Stimulated activated CD8-positive, alpha-beta memory T cell treated with anti-CD3 and anti-CD28 coated beads, Interleukin-15, amount 100 ng/mL, for 48 hours (primary cell): ENCODE measurements at regions not wholly inside any gene's neighbourhood (a gene's known extent, or its start where the extent isn't known, plus 50 kb on each side); places are given as distances from the start of the nearest gene placed in this dataset.

Experiments used
- DNase-seq, 2 donors: peaks; one replicate each; pipeline ENCODE4 v3.0.0-alpha.2; 2020; ENCODE audit warnings: low read depth in 2 of 2

DNA sequence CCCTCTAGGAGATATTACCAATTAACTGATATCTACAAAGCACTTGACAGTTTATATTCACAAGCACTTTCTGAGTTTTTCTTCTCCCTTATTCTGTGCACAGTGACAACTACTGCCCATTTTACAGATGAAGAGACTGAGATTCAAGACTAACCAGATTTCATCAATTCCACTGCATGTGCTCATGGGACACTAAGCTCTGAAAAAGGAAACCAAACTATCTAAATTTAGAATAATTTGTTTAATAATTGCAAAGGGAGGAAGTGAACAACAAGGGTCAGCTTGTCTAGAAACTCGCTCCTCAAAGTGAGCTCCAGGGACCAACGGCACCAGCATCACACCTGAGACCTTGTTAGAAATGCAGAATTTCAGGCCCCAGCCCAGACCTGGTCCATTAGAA is 50.8 kb upstream of the MYLIP start:
- no peak for DNase-seq

GRCh38 chr6:16069671-16070070 is 59.2 kb upstream of the MYLIP start:
- no peak for DNase-seq

DNA sequence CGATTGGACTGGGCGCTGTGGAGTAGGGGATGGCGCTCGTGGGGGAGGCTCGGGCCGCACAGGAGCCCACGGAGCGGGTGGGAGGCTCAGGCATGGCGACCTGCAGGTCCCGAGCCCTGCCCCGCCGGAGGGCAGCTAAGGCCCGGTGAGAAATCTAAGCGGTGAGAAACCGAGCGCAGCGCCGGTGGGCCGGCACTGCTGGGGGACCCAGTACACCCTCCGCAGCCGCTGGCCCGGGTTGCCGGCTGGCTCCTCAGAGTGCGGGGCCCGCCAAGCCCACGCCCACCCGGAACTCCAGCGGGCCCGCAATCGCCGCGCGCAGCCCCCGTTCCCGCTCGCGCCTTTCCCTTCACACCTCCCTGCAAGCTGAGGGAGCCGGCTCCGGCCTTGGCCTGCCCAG is 59.7 kb upstream of the MYLIP start:
- no peak for DNase-seq

DNA sequence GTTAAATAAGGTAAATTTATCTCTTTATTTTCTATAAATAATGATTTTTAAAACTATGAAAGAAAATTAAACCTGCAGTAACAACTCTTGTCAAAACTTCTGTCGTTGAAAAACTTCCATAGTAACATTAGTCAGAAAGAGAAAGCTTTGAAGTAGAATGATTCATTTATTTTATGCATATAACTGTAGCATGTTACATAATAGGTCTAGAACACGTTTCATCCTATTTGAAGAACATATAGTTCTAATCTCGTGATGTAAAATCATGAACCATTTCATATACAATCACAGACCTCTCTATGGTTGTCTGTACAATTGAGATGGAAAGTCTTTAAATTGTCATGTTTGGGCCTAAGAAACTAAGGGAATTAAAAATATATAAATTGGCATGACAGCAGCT is 61.3 kb upstream of the MYLIP start:
- no peak for DNase-seq

- no peak for DNase-seq
Observed at GRCh38 chr6:16064671-16065072, 64.2 kb upstream of the MYLIP start.

DNA sequence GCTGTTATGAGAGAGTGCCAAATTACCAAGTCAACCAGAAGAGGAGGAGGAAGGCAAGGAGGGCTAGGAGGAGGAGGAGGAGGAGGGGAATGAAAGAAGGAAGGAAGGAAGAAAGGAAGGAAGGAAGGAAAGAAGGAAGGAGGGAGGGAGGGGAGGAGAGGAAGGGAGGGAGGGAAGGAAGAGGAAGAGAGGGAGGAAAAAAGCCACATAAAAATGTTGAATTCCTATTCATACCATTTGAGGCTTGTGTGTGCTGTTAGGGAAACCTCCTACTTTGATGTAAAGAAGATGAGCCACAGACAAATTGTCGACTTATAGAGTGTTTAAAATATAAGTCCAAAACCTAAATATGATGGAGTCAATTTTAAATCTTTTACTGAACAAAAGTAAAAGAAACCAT is 65.3 kb upstream of the MYLIP start:
- DNase-seq, result no peak

DNA sequence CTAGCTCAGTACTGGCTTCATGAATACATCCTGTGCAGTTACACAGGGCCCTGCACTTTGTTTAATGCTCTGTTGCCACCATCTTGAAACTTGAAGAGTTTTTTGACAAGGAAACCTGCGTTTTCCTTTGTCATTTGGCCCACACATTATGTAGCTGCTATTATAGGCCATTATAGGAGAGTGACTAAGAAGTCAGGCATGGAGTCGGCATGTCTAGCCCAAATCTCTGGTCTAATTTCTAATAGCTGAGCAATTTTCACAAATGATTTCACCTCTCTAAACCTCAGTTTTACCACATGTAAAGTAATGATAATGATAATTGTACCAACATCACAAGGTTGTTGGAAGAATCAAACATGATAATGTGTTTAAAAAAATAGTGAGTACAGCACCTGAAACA is 67.1 kb upstream of the MYLIP start:
- no peak for DNase-seq

GRCh38 chr6:16060039-16060438 is 68.8 kb upstream of the MYLIP start:
- no peak for DNase-seq

- DNase-seq, result no peak
Observed at GRCh38 chr6:16059496-16059895, 69.4 kb upstream of the MYLIP start.

DNA sequence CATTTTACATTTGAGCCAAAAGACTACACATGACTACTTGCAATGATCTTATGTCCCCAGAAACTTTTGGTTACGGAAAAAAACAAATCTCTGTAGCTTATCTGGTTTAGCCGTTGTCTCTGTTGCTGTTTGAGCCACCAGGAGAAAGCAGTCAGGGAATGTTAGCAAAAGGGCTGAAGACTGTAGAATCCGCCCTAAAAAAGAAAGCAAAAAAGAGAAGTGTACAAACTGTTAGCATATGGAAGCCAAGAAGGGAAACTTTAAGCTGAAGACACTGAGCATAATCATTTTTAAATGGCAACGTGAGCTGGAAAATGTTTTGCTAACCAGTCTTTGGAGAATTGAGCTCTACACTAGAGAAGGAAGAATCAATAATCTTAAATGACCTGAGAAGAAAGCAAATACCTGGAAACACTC is 69.9 kb upstream of the MYLIP start:
- no peak for DNase-seq

DNA sequence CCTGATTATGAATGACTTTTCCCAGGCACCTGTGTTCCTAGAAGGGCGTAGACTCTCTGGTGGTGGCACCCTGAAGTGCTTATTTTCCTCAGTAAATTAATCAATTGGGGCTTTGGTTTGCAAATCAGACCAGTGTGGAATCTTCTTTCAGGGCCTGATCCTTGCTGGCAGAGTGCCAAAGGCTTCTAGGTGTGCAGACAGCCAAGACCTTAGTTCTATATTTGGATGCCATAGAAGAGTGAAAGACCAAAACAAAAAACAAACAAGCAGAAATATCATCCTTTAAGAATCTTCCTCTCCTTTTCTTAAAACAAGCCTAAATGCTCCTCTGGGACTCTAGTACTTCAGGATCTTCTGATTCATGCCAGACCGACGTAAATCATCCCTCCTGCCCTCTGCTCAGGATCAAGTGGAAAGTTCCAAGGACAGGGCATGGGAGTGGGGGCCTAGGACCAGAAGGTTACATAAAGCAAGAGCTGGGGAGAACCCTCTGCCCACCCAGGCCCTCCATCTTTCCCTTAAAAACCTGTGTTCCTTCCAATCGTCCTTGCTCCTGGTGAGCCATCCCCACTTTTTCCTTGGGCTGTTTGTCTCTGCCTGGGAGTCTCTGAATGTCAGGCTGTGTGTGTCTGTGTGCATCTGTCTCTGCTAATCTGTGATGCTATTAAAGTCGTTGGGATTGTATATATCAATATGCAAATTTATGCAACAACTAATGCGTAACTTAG is 70.5 kb upstream of the MYLIP start:
- DNase-seq, result no peak

DNA sequence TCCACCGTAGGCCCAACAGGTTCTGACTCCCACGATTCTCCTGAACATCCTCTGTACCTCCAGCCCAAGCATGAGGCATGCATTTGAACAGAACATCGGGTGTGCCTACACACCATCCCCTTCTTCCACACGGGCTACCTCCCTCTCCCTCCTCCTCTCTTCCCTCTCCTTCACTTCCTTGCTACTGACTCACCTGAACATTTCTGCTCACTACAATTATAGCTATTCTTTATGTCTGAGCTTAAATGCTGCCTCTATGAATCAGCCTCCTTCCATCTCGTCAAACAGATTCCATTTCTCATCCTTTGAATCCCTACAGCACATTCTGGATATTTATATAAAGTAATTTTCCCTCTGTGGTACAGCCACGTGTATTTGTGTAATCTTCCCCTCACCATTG is 71.4 kb upstream of the MYLIP start:
- no peak for DNase-seq

GRCh38 chr6:16056263-16056870 is 72.5 kb upstream of the MYLIP start:
- no peak for DNase-seq

DNA sequence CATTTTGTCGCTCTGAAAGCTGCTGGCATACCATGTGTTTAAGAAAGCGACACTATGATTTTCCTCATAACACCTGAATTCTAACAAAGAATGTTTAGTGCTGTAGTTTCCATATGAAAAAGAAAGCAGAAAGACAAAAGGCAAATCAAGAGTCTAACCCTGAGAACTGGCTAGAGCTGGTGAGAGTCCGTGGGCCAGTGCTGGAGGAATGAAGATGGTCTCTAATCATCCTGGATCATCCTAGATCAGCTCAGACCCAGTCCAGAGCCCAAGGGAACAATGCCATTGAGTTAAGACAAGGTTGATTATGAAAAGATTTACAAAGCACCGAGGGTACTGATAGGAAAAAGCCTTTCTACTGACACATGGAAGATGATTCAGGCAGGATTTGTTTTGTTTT is 73.0 kb upstream of the MYLIP start:
- DNase-seq, result no peak

- DNase-seq, result no peak
Observed at GRCh38 chr6:16049168-16049567, 79.7 kb upstream of the MYLIP start.

DNA sequence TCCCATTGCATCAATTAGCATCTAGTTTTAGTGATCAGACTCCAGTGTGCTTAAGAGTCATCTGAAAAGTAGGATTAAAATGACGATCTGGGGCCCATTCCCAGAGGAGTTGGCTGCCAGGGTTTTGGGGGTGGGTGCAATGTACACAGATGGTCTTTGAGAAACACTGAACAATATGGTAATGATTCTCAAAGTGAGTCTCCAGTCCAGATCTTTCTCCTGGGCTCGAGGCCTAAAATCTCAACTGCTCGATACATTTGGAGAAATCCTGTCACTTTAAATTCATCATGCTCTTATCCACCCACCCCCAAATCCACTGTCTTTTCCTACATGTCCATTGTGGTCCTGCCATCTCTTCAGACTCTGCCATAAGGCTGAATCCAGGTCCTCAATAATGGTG is 80.7 kb upstream of the MYLIP start:
- DNase-seq, result no peak

GRCh38 chr6:16047435-16047990 is 81.4 kb upstream of the MYLIP start:
- no peak for DNase-seq

DNA sequence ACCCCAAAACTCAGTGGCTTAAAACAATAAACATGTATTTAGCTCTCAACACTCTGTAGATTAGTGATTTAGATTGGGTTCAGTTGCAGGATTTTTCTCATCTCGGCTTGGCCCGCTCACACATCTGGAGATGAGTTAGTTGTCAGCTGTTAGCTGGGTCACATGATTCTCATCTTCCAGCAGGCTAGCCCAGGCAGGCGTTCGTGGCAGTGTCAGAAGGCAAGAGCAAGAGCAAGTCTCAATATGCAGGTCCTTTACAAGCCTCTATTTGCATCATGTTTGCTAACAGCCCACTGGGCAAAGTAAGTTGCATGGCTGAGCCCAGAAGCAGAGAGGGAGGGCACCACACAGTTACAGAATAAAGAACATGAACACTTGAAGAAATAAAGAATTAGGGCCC is 83.6 kb upstream of the MYLIP start:
- DNase-seq, result no peak

- DNase-seq, result no peak
Observed at GRCh38 chr6:16044211-16044643, 84.7 kb upstream of the MYLIP start.

GRCh38 chr6:16043171-16044135 is 85.4 kb upstream of the MYLIP start:
- no peak for DNase-seq

GRCh38 chr6:16042751-16043150 is 86.1 kb upstream of the MYLIP start:
- no peak for DNase-seq

- DNase-seq, result no peak
Observed at GRCh38 chr6:16041327-16041726, 87.6 kb upstream of the MYLIP start.
